GM18498 (cell line): ENCODE measurements at regions not wholly inside any gene's neighbourhood (a gene's known extent, or its start where the extent isn't known, plus 50 kb on each side); places are given as distances from the start of the nearest gene placed in this dataset.

Experiments used
- ATAC-seq: cut with Tn5 transposase; IDR thresholded peaks from one replicate; pipeline ENCODE4 v1.9.1; 2021; ENCODE audit warnings: mild to moderate bottlenecking, moderate library complexity; ENCODE audit not compliant: unreplicated experiment

GRCh38 chr2:198448789-198449188, 644.4 kb downstream of the PLCL1 start:
- peak; percentile 46 for ATAC-seq

- no peak for ATAC-seq
Observed at GRCh38 chr2:198444800-198445287, 640.5 kb downstream of the PLCL1 start.

GRCh38 chr2:198441901-198442300, 637.5 kb downstream of the PLCL1 start:
- ATAC-seq = no peak

GRCh38 chr2:198441246-198441645, 636.9 kb downstream of the PLCL1 start:
- ATAC-seq = no peak

GRCh38 chr2:198440833-198441232, 636.4 kb downstream of the PLCL1 start:
- ATAC-seq = no peak

- ATAC-seq = no peak
Observed at GRCh38 chr2:198438331-198438730, 633.9 kb downstream of the PLCL1 start.

- ATAC-seq = no peak
Observed at GRCh38 chr2:198424112-198424511, 619.7 kb downstream of the PLCL1 start.

- ATAC-seq = no peak
Observed at GRCh38 chr2:198417836-198418235, 613.4 kb downstream of the PLCL1 start.

- no peak for ATAC-seq
Observed at GRCh38 chr2:198414976-198415375, 610.6 kb downstream of the PLCL1 start.

- ATAC-seq = no peak
Observed at GRCh38 chr2:198411936-198412335, 607.5 kb downstream of the PLCL1 start.

- ATAC-seq = no peak
Observed at GRCh38 chr2:198408171-198408570, 603.8 kb downstream of the PLCL1 start.

GRCh38 chr2:198405311-198405710, 600.9 kb downstream of the PLCL1 start:
- ATAC-seq = no peak

- ATAC-seq = no peak
Observed at GRCh38 chr2:198401644-198402043, 597.3 kb downstream of the PLCL1 start.

- ATAC-seq = no peak
Observed at GRCh38 chr2:198400999-198401398, 596.6 kb downstream of the PLCL1 start.

- no peak for ATAC-seq
Observed at GRCh38 chr2:198394208-198394607, 589.8 kb downstream of the PLCL1 start.

GRCh38 chr2:198390670-198391069, 586.3 kb downstream of the PLCL1 start:
- ATAC-seq = no peak

- no peak for ATAC-seq
Observed at GRCh38 chr2:198387677-198388076, 583.3 kb downstream of the PLCL1 start.

GRCh38 chr2:198385856-198386255, 581.5 kb downstream of the PLCL1 start:
- ATAC-seq = no peak

- ATAC-seq = no peak
Observed at GRCh38 chr2:198385326-198385725, 580.9 kb downstream of the PLCL1 start.

GRCh38 chr2:198383392-198383791, 579.0 kb downstream of the PLCL1 start:
- no peak for ATAC-seq

- no peak for ATAC-seq
Observed at GRCh38 chr2:198382811-198383210, 578.4 kb downstream of the PLCL1 start.

GRCh38 chr2:198376677-198377076, 572.3 kb downstream of the PLCL1 start:
- no peak for ATAC-seq

- no peak for ATAC-seq
Observed at GRCh38 chr2:198375083-198375410, 570.7 kb downstream of the PLCL1 start.
